Parathyroid adenoma (tissue), 2 donors: ENCODE measurements at regions not wholly inside any gene's neighbourhood (a gene's known extent, or its start where the extent isn't known, plus 50 kb on each side); places are given as distances from the start of the nearest gene placed in this dataset.
"Not testable (repeated sequence)": the region's sequence is repeated elsewhere in the genome, so short reads cannot be mapped to it uniquely, and the experiment has no call there.

ENCODE experiments used
- H2AFZ ChIP-seq: fragments of 300-600 bp; sonication (generic); one replicate; pipeline ENCODE4 v1.7.0; 2017; ENCODE audit warnings: antibody characterized with exemption, mild to moderate bottlenecking
- H3K27ac ChIP-seq: fragments of 300-600 bp; sonication (generic); one replicate; pipeline ENCODE4 v1.7.0; 2017
- H3K27me3 ChIP-seq: fragments of 300-600 bp; sonication (generic); one replicate; pipeline ENCODE4 v1.7.0; 2017; ENCODE audit warnings: low read length; ENCODE audit not compliant: control insufficient read depth, insufficient read depth
- H3K36me3 ChIP-seq: fragments of 300-600 bp; sonication (generic); one replicate; pipeline ENCODE4 v1.7.0; 2017; ENCODE audit warnings: low read length; ENCODE audit not compliant: control insufficient read depth, insufficient read depth
- H3K4me1 ChIP-seq: fragments of 300-600 bp; sonication (generic); one replicate; pipeline ENCODE4 v1.7.0; 2017; ENCODE audit warnings: control low read depth
- H3K4me2 ChIP-seq: fragments of 300-600 bp; sonication (generic); one replicate; pipeline ENCODE4 v1.7.0; 2017; ENCODE audit warnings: low read length
- H3K4me3 ChIP-seq: fragments of 300-600 bp; sonication (generic); one replicate; pipeline ENCODE4 v1.7.0; 2017; ENCODE audit warnings: low read depth, low read length
- H3K79me2 ChIP-seq: fragments of 300-600 bp; sonication (generic); one replicate; pipeline ENCODE4 v1.7.0; 2017; ENCODE audit warnings: control low read depth
- H3K9ac ChIP-seq: fragments of 300-600 bp; sonication (generic); one replicate; pipeline ENCODE4 v1.7.0; 2017; ENCODE audit warnings: mild to moderate bottlenecking
- H3K9me3 ChIP-seq: fragments of 300-600 bp; sonication (generic); one replicate; pipeline ENCODE4 v1.7.0; 2017; ENCODE audit warnings: low read length; ENCODE audit not compliant: control insufficient read depth
- CTCF ChIP-seq: fragments of 300-600 bp; sonication (generic); IDR thresholded peaks from one replicate; pipeline ENCODE4 v1.7.0; 2017; ENCODE audit warnings: antibody characterized with exemption, mild to moderate bottlenecking
- donor health status: primary hyperparathyroidism.

GRCh38 chr2:215787025-215787424, 226.3 kb downstream of the MREG start:
- Histone ChIP-seq H3K4me2 (no peak overlapping the region), H3K9me3 (no peaks in the 10 kb centered on the region), H3K9ac (no peak overlapping the region), H3K79me2 (no peaks in the 10 kb centered on the region), H3K4me1 (no peaks in the 10 kb centered on the region), H3K27ac (no peak overlapping the region), H3K4me3 (no peak overlapping the region), H3K27me3 (no peaks in the 10 kb centered on the region), H3K36me3 (no peaks in the 10 kb centered on the region), H2AFZ (no peak overlapping the region)
- no peak for TF ChIP-seq CTCF

GRCh38 chr2:215784371-215784783, 229.0 kb downstream of the MREG start:
- no peaks in the 10 kb centered on the region for H3K9me3 ChIP-seq
- no peak overlapping the region for H3K4me3 ChIP-seq
- H3K27me3 ChIP-seq, result no peaks in the 10 kb centered on the region
- H3K4me1 ChIP-seq, result no peaks in the 10 kb centered on the region
- no peak overlapping the region for H3K4me2 ChIP-seq
- no peak overlapping the region for H2AFZ ChIP-seq
- H3K36me3 ChIP-seq, result no peaks in the 10 kb centered on the region
- H3K27ac ChIP-seq, result no peak overlapping the region
- no peak overlapping the region for H3K9ac ChIP-seq
- TF ChIP-seq CTCF, result no peak
- no peaks in the 10 kb centered on the region for H3K79me2 ChIP-seq

GRCh38 chr2:215783640-215784039, 229.7 kb downstream of the MREG start:
- H3K36me3 ChIP-seq, H3K9me3 ChIP-seq, H3K9ac ChIP-seq, H3K4me2 ChIP-seq, H2AFZ ChIP-seq, H3K27ac ChIP-seq, H3K4me1 ChIP-seq, H3K4me3 ChIP-seq, H3K79me2 ChIP-seq, H3K27me3 ChIP-seq: not testable (repeated sequence)

GRCh38 chr2:215782965-215783364, 230.4 kb downstream of the MREG start:
- Histone ChIP-seq H3K27me3 (no peaks in the 10 kb centered on the region), H3K4me3 (no peak overlapping the region), H3K9me3 (no peaks in the 10 kb centered on the region), H3K36me3 (no peaks in the 10 kb centered on the region), H3K4me2 (no peak overlapping the region), H3K79me2 (no peaks in the 10 kb centered on the region), H2AFZ (no peak overlapping the region), H3K9ac (no peak overlapping the region), H3K27ac (no peak overlapping the region), H3K4me1 (no peaks in the 10 kb centered on the region)
- TF ChIP-seq CTCF, result no peak

GRCh38 chr2:215782295-215782694, 231.1 kb downstream of the MREG start:
- H3K9ac ChIP-seq, result no peak overlapping the region
- no peak overlapping the region for H3K4me3 ChIP-seq
- no peaks in the 10 kb centered on the region for H3K9me3 ChIP-seq
- H3K36me3 ChIP-seq, result no peaks in the 10 kb centered on the region
- no peaks in the 10 kb centered on the region for H3K4me1 ChIP-seq
- H3K79me2 ChIP-seq, result no peaks in the 10 kb centered on the region
- no peak overlapping the region for H3K4me2 ChIP-seq
- H2AFZ ChIP-seq, result no peak overlapping the region
- no peak for TF ChIP-seq CTCF
- H3K27me3 ChIP-seq, result no peaks in the 10 kb centered on the region
- no peak overlapping the region for H3K27ac ChIP-seq
